HG02759 (cell line): ENCODE measurements at regions not wholly inside any gene's neighbourhood (a gene's known extent, or its start where the extent isn't known, plus 50 kb on each side); places are given as distances from the start of the nearest gene placed in this dataset.
A peak's percentile ranks its signal among the peaks of the same experiment; 100 is the strongest.
"Not testable (repeated sequence)": the region's sequence is repeated elsewhere in the genome, so short reads cannot be mapped to it uniquely, and the experiment has no call there.

Source experiments
- ATAC-seq: cut with Tn5 transposase; IDR thresholded peaks from one replicate; pipeline ENCODE4 v1.9.1; 2021; ENCODE audit warnings: mild to moderate bottlenecking, moderate library complexity; ENCODE audit not compliant: unreplicated experiment

DNA sequence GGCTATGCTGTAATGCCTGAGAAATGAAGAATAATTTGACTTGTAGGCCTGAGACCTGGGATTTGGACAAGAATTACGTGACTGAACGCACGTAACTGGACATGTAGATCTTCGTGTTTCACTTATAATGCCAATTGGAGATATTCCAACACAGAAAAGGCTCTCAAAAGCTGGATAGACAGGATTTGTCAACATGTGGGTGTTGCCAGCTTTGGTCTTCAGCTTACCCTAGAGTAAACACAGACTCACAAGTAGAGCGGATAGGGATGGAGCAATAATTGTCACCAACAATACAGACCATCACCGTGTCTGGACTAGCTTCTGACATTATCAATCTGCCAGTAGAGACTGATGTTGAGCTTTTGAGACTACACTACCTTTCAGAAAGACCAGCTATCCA, 1511.0 kb upstream of the ADGRL3 start:
- ATAC-seq, result no peak

DNA sequence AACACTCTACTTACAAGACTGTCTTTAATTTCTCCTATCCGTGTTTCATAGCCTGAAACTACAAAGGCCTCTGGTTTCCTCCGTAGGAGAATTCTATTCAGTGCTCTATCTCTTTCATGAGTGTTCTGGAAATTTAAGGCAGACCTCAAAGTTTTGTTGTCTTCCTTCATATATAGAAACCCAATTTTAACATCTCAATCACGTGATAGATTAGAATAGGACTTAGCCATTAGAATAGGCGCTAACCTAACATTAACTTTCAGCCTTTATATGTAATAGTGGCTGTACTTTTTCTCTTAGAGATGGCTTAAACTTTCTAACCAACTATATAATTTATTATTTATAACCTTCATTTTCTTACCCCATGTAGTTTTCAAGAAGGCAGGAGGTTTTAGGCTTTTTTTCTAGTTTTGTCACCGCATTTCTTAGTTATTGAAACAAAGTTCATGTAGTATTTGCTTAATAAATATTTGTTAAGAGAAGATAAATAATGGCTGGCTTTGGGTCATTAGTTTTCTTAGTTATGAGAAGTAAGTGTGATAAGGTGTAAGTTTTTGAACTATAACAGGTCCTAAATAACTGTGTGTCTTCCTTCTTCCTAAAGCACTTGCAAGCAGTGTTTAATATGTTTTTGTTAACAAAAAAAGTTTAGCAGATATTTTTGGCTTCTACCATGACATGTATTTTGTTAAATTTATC, 1504.6 kb upstream of the ADGRL3 start:
- ATAC-seq, result no peak

GRCh38 chr4:59698041-59698440, 1502.1 kb upstream of the ADGRL3 start:
- ATAC-seq, result no peak

DNA sequence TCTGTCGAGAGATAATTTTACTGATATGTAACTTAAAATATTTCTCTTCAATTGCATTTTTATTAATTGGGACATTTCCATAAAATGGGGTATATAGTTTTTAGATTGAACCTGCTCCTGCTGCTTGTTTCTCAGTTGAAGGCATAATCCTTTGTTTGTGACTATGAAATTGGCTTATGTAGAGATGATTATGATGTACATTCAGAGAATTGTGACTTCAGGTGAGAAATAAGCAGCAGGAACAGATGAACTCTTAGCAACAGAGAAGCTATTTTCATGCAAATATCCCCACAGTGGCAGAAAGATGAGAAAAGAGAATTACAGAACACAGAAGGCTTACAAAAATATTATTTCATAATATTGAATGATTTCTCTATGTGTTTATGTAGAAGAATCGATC, 1499.5 kb upstream of the ADGRL3 start:
- no peak for ATAC-seq

GRCh38 chr4:59704616-59705015, 1495.5 kb upstream of the ADGRL3 start:
- no peak for ATAC-seq

- ATAC-seq, result no peak
Observed at GRCh38 chr4:59712470-59712869, 1487.7 kb upstream of the ADGRL3 start.

DNA sequence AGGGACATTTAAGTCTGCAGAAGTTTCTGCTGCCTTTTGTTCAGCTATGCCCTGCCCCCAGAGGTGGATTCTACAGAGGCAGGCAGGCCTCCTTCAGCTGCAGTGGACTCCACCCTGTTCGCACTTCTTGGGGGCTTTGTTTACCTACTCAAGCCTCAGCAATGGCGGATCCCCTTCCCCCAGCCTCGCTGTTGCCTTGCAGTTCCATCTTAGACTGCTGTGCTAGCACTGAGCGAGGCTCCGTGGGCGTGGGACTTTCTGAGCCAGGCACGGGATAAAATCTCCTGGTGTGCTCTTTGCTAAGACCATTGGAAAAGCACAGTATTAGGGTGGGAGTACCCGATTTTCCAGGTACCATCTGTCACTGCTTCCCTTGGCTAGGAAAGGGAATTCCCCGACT, 1475.8 kb upstream of the ADGRL3 start:
- not testable (repeated sequence) for ATAC-seq

DNA sequence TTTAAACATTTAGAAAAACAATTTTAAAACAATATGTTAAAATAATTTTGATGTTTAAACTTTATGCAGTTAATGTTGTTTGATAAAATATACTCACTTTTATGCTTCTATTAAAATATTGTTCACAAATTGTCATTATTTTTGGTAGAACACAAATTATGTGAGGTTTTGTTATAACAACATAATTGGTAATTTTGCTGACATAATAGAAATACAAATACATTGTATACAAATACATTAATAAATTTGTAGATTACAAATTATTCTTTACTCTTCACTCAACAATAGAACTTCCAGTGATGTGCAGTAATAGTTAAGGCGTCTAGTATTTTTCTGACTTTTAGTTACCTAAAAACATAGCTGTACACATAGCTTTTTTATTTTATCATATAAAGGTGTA, 1472.4 kb upstream of the ADGRL3 start:
- no peak for ATAC-seq

- no peak for ATAC-seq
Observed at GRCh38 chr4:59728496-59728895, 1471.6 kb upstream of the ADGRL3 start.

DNA sequence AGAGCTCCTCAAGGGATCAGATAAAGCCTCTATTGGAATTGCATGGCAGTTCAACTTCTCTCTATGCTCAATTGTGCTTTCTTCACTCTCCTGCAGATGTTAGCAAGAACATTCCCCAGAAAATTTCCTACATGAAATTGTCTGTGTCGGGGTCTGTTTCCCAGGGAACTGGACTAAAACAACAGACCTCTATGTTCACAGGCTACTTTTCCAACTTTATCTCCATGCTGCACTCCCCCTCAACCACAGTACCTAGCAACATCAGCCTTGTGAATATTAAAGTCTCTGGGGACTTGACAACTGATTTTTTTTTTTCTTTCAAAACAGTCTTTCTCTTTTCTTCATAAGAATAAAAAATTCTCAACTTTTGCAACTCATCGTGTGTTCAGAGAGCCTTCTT, 1470.8 kb upstream of the ADGRL3 start:
- ATAC-seq, result no peak

DNA sequence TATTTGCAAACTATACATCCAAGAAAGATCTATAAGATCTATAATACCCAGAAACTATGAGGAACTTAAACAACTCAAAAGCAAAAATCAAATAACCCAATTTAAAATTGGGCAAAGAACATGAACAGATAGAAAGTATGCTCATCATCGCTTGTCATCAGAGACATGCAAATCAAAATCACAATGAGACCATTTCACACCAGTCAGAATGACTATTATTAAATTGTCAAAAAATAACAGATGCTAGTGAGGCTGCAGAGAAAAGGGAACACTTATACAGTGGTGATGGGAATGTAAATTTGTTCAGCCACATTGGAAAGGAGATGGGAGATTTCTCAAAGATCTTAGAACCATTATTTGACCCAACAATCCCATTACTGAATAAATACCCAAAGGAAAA, 1451.7 kb upstream of the ADGRL3 start:
- ATAC-seq, result no peak

GRCh38 chr4:59759082-59759825, 1440.9 kb upstream of the ADGRL3 start:
- no peak for ATAC-seq

DNA sequence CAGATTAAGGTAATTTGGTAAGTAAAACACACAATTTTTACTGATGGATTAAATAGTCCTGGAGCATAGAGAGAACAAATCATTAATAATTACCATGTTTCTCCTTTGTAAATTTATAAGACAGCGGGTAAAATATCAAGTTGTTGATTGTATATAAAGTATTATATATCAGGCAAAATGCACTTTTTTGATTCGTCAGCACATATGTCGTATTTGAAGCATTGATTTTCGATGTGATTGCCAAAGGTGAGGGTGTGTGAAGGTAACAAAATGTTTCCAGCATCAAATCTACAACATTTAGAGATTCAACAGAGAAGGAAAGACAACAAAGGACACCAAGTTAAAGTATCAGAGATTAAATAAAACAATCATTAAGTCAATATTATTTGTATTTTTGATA, 1437.8 kb upstream of the ADGRL3 start:
- no peak for ATAC-seq

GRCh38 chr4:59770601-59771264, 1429.4 kb upstream of the ADGRL3 start:
- ATAC-seq, result no peak

GRCh38 chr4:59772641-59773139, 1427.4 kb upstream of the ADGRL3 start:
- no peak for ATAC-seq

DNA sequence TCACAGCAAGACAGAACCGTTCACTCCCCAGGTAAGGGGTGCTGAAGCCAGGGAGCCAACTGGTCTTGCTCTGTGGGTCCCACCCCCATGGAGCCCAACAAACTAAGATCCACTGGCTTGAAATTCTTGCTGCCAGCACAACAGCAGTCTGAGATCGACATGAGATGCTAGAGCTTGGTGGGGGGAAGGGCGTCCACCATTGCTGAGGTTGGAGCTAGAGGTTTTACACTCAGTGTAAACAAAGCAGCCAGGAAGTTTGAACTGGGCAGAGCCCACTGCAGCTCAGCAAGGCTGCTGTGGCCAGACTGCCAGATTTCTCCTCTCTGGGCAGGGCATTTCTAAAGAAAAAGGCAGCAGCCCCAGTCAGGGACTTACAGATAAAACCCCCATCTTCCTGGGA, 1419.9 kb upstream of the ADGRL3 start:
- ATAC-seq, result not testable (repeated sequence)

DNA sequence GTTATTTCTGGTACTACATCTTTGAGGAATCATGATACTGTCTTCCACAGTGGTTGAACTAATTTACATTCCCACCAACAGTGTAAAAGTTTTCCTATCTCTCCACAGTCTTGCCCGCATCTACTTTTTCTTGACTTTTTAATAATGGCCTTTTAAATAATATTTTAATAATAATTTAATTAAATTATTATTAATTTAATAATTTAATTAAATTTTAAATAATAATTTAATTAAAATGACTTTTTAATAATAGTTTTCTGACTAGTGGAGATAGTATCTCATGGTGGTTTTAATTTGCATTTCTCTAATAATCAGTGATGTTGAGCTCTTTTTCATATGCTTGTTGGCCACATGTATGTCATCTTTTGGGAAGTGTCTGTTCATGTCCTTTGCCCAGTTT, 1395.0 kb upstream of the ADGRL3 start:
- no peak for ATAC-seq

DNA sequence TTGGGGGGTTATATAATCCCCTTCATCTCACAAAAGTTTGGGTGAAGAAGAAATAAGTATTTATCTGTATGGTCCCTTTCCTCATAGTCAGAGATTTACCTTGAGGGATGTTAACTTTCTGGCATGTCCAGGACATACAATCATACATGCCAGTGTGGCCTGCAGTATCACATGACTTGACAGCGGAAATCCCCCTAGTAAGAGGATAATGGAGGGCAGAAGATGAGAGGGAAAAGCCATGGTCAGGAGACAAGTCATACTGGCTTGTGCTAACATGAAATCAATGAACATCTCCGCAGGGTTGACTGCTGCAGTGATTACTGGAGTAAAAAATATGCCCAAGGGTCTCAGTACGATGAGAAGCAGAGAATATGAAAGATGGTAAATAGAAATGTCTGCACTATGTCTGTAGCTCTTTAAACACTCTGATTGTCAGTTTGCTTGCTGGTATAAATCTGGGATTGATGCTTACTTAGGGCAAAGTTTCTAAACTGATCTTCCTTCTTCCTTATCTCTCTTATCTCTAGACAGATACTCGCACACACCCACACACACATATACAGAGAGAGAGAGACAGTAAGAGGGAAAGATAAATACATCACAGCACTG, 1385.6 kb upstream of the ADGRL3 start:
- no peak for ATAC-seq

GRCh38 chr4:59818656-59819055, 1381.5 kb upstream of the ADGRL3 start:
- peak; percentile 95 for ATAC-seq

GRCh38 chr4:59823311-59823710, 1376.8 kb upstream of the ADGRL3 start:
- ATAC-seq, result no peak

- ATAC-seq, result no peak
Observed at GRCh38 chr4:59825104-59825503, 1375.0 kb upstream of the ADGRL3 start.
